Stomach (tissue), 4 donors: ENCODE measurements at regions not wholly inside any gene's neighbourhood (a gene's known extent, or its start where the extent isn't known, plus 50 kb on each side); places are given as distances from the start of the nearest gene placed in this dataset.
A peak's percentile ranks its signal among the peaks of the same experiment; 100 is the strongest.

Experiments used
- CTCF ChIP-seq, 7 experiments: fragments of 450-650 bp in 4 of 7; fragments of 200-600 bp in 3 of 7; sonication (generic) in 3 of 7; IDR thresholded peaks; one replicate each; pipeline ENCODE4 v1.5.1; 2016 to 2019; ENCODE audit warnings: antibody characterized with exemption in 7 of 7, control low read depth in 2 of 7, mild to moderate bottlenecking in 1 of 7
- EP300 ChIP-seq: sonication (generic); formaldehyde crosslinking; IDR thresholded peaks from one replicate; pipeline ENCODE4 v1.6.1; 2017; ENCODE audit warnings: antibody characterized with exemption
- POLR2A ChIP-seq, 4 donors: fragments of 450-650 bp; IDR thresholded peaks; one replicate each; pipeline ENCODE4 v1.6.1; 2016; ENCODE audit warnings: antibody characterized with exemption in 4 of 4, control low read depth in 2 of 4, mild to moderate bottlenecking in 1 of 4, moderate library complexity in 1 of 4
- POLR2AphosphoS5 ChIP-seq, 3 donors: sonication (generic); formaldehyde crosslinking; IDR thresholded peaks; one replicate each; pipeline ENCODE4 v1.6.1; 2016; ENCODE audit warnings: antibody characterized with exemption in 3 of 3

DNA sequence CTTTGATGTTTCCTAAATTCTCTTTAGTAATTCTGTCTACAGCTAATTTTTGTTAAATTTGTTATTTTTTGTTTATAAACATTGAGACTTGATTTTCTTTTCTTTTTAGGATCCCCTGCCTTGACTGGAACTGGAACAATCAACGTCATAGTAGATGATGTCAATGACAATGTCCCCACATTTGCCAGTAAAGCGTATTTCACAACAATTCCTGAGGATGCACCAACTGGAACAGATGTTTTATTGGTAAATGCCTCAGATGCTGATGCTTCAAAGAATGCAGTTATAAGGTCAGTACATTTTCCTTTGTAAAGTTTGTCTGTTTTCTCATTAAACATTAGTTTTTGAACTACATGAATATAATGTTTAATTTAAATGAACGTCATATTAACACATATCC, 119.4 kb downstream of the FAT4 start:
- no peak for TF ChIP-seq CTCF (IDR thresholded peaks at IDR 0.05)
- TF ChIP-seq POLR2A (IDR thresholded peaks at IDR 0.05): no peak
- TF ChIP-seq EP300: no peak
- TF ChIP-seq POLR2AphosphoS5 (IDR thresholded peaks at IDR 0.05): peak in 1 of 3 donors; percentile 34
